GM12878 (cell line): ENCODE measurements at regions not wholly inside any gene's neighbourhood (a gene's known extent, or its start where the extent isn't known, plus 50 kb on each side); places are given as distances from the start of the nearest gene placed in this dataset.

Source experiments
- ATAC-seq: fragments of 200-7000 bp; cut with Tn5 transposase; 3 replicates; pipeline ENCODE4 v1.9.1; 2020; ENCODE audit warnings: mild to moderate bottlenecking, moderate library complexity
- BruUV-seq: library from RNA; stranded (reverse); fragments of 400-500 nt; replicated peaks from 2 replicates; lab custom pipeline; 2021; lab: Mats Ljungman, UMichigan
- CTCF ChIA-PET: fragments of 300-600 bp; sonication (Branson Sonifier 250); formaldehyde crosslinking; extraction: SDS; loops from one replicate; lab custom pipeline; 2021; ENCODE audit warnings: inconsistent platforms; lab: Yijun Ruan, JAX
- POLR2A ChIA-PET: fragments of 350-600 bp; formaldehyde crosslinking; extraction: SDS; loops from one replicate; lab custom pipeline; 2021; ENCODE audit warnings: inconsistent platforms; lab: Charles Lee
- RAD21 ChIA-PET: fragments of 300-600 bp; sonication (Branson Sonifier 250); formaldehyde crosslinking; loops from one replicate; lab custom pipeline; 2023; ENCODE audit warnings: antibody characterized with exemption; ENCODE audit not compliant: unreplicated experiment; lab: Charles Lee
- SMC1A ChIA-PET: fragments of 300-600 bp; sonication (Branson Sonifier 250); formaldehyde crosslinking; loops from one replicate; lab custom pipeline; 2023; ENCODE audit not compliant: unreplicated experiment, uncharacterized antibody; lab: Charles Lee
- DNase-seq: peaks from one replicate; pipeline ENCODE4 v3.0.0-alpha.2; 2011; ENCODE audit warnings: low read depth, low spot score
- FAIRE-seq: peaks from 3 replicates; lab custom pipeline; 2011; peaks lifted over from hg19 to GRCh38; lab: Jason Lieb, UNC
- H2AFZ ChIP-seq: 2 replicates; pipeline ENCODE4 v1.6.0; 2011; ENCODE audit warnings: low read depth, low read length, control low read depth; ENCODE audit not compliant: control insufficient read depth
- H3K27ac ChIP-seq: 2 replicates; pipeline ENCODE4 v1.5.1; 2011; ENCODE audit warnings: control low read depth; ENCODE audit not compliant: control insufficient read depth, insufficient read depth
- H3K27me3 ChIP-seq, 2 experiments: replicated peaks in 1 of 2; 2 replicates each; pipeline versions ENCODE4 v1.6.0 to v1.6.1; 2011; ENCODE audit warnings: low read length in 1 of 2; ENCODE audit not compliant: control insufficient read depth in 2 of 2, insufficient read depth in 2 of 2
- H3K36me3 ChIP-seq, 2 experiments: 2 replicates each; pipeline ENCODE4 v1.5.1; 2011; ENCODE audit warnings: low read length in 1 of 2; ENCODE audit not compliant: control insufficient read depth in 2 of 2, insufficient read depth in 2 of 2
- H3K4me1 ChIP-seq: 2 replicates; pipeline ENCODE4 v1.6.1; 2011; ENCODE audit warnings: mild to moderate bottlenecking, low read length, moderate library complexity, mixed read lengths; ENCODE audit not compliant: control insufficient read depth, insufficient read depth
- H3K4me2 ChIP-seq: 2 replicates; pipeline ENCODE4 v1.6.0; 2011; ENCODE audit warnings: control low read depth; ENCODE audit not compliant: control insufficient read depth, insufficient read depth
- H3K4me3 ChIP-seq: fragments of 200-600 bp; sonication (generic); 2 replicates; pipeline ENCODE4 v1.5.1; 2016
- H3K79me2 ChIP-seq: 2 replicates; pipeline ENCODE4 v1.6.0; 2011; ENCODE audit warnings: low read length; ENCODE audit not compliant: control insufficient read depth, insufficient read depth
- H3K9ac ChIP-seq: 2 replicates; pipeline ENCODE4 v1.8.0; 2011; ENCODE audit warnings: low read length, control low read depth, mixed read lengths; ENCODE audit not compliant: control insufficient read depth, insufficient read depth
- H3K9me3 ChIP-seq: replicated peaks from 3 replicates; pipeline ENCODE4 v1.5.1; 2011; ENCODE audit warnings: mild to moderate bottlenecking, low read length; ENCODE audit not compliant: control insufficient read depth, insufficient read depth
- H4K20me1 ChIP-seq: 2 replicates; pipeline ENCODE4 v1.6.0; 2011; ENCODE audit not compliant: control insufficient read depth, insufficient read depth
- ATF7 ChIP-seq: fragments of 450-650 bp; IDR thresholded peaks from 2 replicates; pipeline ENCODE4 v1.6.1; 2016; ENCODE audit warnings: low read depth, mild to moderate bottlenecking
- IRF3 ChIP-seq: fragments of 450-650 bp; IDR thresholded peaks from 2 replicates; pipeline ENCODE4 v1.6.1; 2014; ENCODE audit warnings: mild to moderate bottlenecking
- KLF5 ChIP-seq: fragments of 450-650 bp; IDR thresholded peaks from 2 replicates; pipeline ENCODE4 v1.6.1; 2014; ENCODE audit warnings: mild to moderate bottlenecking; ENCODE audit not compliant: partially characterized antibody
- NFYB ChIP-seq: IDR thresholded peaks from 2 replicates; pipeline ENCODE4 v1.6.1; 2011; ENCODE audit warnings: low read depth, mild to moderate bottlenecking, low read length, improper control_type of control experiment, moderate library complexity; ENCODE audit not compliant: insufficient read depth
- NRF1 ChIP-seq: conservative IDR thresholded peaks from 2 replicates; pipeline ENCODE4 v1.6.1; 2011; ENCODE audit warnings: mild to moderate bottlenecking, low read depth, low read length, improper control_type of control experiment
- PAX8 ChIP-seq: fragments of 450-650 bp; IDR thresholded peaks from 2 replicates; pipeline ENCODE4 v1.6.1; 2017; ENCODE audit warnings: mild to moderate bottlenecking, moderate library complexity
- POLR2AphosphoS2 ChIP-seq: IDR thresholded peaks from 2 replicates; pipeline ENCODE4 v1.6.1; 2011; ENCODE audit warnings: low read depth, mild to moderate bottlenecking, low read length, improper control_type of control experiment, moderate library complexity
- RAD51 ChIP-seq: fragments of 450-650 bp; IDR thresholded peaks from 2 replicates; pipeline ENCODE4 v1.6.1; 2016; ENCODE audit warnings: moderate library complexity, mild to moderate bottlenecking, inconsistent platforms
- TCF3 ChIP-seq: IDR thresholded peaks from 2 replicates; pipeline ENCODE4 v1.6.1; 2012; ENCODE audit warnings: low read depth, mild to moderate bottlenecking, low read length, borderline replicate concordance; ENCODE audit not compliant: insufficient read depth
- ZNF207 ChIP-seq: fragments of 450-650 bp; IDR thresholded peaks from 2 replicates; pipeline ENCODE4 v1.6.1; 2014; ENCODE audit warnings: antibody characterized with exemption, mild to moderate bottlenecking, borderline replicate concordance
- WGBS: methylation state at CpG from one replicate; pipeline ENCODE4 v1.1.6; 2016; ENCODE audit warnings: low lambda C conversion rate; ENCODE audit not compliant: insufficient replicate concordance, insufficient coverage; ENCODE audit errors: missing lambda C conversion rate; 5-methylcytosine and 5-hydroxymethylcytosine counted together
- in situ Hi-C: fragments of 300-500 bp; cut with MboI; formaldehyde crosslinking; loops from 9 replicates; pipeline ENCODE4 v1.14.3; 2018; ENCODE audit warnings: mixed read lengths
- intact Hi-C: fragments of 100-400 bp; cut with micrococcal nuclease; formaldehyde crosslinking; loops from one replicate; pipeline ENCODE4 v1.14.2; 2022; ENCODE audit not compliant: unreplicated experiment
- TF ChIP-seq, protein P1 (sequence below): IDR thresholded peaks from 2 replicates; pipeline ENCODE4 v1.6.1; 2011; ENCODE audit warnings: borderline replicate concordance, low read depth, mild to moderate bottlenecking, moderate library complexity, mixed read lengths, low read length; ENCODE audit not compliant: insufficient read depth; ENCODE audit errors: extremely low read length
- TF ChIP-seq, protein P2 (sequence below): IDR thresholded peaks from 2 replicates; pipeline ENCODE4 v1.6.1; 2011; ENCODE audit warnings: mild to moderate bottlenecking, low read depth, low read length, moderate library complexity; ENCODE audit not compliant: insufficient replicate concordance

DNA sequence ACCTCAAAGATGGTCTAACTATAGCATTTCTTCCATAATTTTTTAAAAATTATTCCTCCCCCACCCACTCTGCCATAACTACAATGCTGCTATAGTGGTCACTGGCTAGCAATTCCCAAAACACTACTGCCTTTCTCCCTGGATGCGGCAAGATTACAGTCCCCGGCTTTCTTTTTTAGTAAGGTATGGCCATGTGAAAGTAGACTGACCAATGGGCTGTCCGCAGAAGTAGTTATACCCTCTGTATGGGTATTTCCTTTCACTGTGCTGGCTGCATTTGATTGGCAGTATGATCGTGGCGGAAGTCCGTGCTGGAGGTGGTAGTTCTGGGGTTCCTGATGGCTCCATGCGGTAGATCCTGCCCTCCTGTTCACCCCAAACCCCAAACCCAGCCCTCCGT lies 166.0 kb downstream of the FBXO8 start:
- POLR2A ChIA-PET = no interaction called here
- in situ Hi-C loops = no loop called here
- no peaks in the 10 kb centered on the region for H4K20me1 ChIP-seq
- H3K36me3 ChIP-seq = no peaks in the 10 kb centered on the region
- H3K27ac ChIP-seq = no peak overlapping the region
- CTCF ChIA-PET = interaction anchor here (1.1 to 2.0 kb wide), 2 partner anchors 9 to 697 kb away, joined by 4 to 8 read pairs; no protein-coding TSS in a partner anchor
- no peaks in the 10 kb centered on the region for H3K79me2 ChIP-seq
- H3K4me1 ChIP-seq = no peaks in the 10 kb centered on the region
- RAD21 ChIA-PET = no interaction called here
- H3K4me3 ChIP-seq = no peak overlapping the region
- no peak; the same call in 2 of the 3 replicates for ATAC-seq
- no peaks in the 10 kb centered on the region for H3K9me3 ChIP-seq
- SMC1A ChIA-PET = interaction anchor here (0.9 to 1.2 kb wide), 2 partner anchors 8 to 10 kb away, joined by 4 to 5 read pairs; no protein-coding TSS in a partner anchor
- 44% methylated on average over 8 of the region's 8 CpGs for WGBS
- no peaks in the 10 kb centered on the region; a peak in 1 of 4 replicates for H3K27me3 ChIP-seq
- BruUV-seq = no TSS peak
- intact Hi-C loops = no loop called here
- FAIRE-seq = no peak
- no peak for TF ChIP-seq NRF1
- TF ChIP-seq IRF3 = no peak
- no peak for TF ChIP-seq KLF5
- no peak for DNase-seq
- no peak overlapping the region for H3K4me2 ChIP-seq
- H3K9ac ChIP-seq = no peak overlapping the region
- no peak overlapping the region for H2AFZ ChIP-seq

DNA sequence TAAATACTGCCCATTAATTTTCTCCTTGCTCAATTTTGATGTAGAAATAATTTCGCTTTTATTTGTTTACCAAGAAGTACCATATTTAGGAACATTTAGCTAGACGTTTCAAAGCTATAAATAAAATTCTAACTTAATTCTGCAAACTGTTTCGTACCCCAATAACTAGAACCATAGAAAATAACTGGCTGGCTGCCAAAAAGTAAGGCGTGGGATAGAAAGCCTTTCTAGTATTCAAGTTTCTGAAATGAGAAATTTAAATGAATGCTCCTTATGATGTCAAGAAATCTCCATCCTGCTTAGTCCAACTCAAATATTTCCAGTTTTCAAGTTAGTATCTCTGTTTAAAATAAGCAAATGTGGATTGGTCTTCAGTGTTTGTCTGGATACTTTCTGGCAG lies 167.4 kb downstream of the FBXO8 start:
- intact Hi-C loops = no loop called here
- ATAC-seq (no peak), FAIRE-seq (no peak), DNase-seq (no peak)
- Histone ChIP-seq H3K27ac (no peak overlapping the region), H3K27me3 (no peaks in the 10 kb centered on the region; a peak in 1 of 4 replicates), H3K9ac (no peak overlapping the region), H4K20me1 (no peaks in the 10 kb centered on the region), H2AFZ (no peak overlapping the region), H3K79me2 (no peaks in the 10 kb centered on the region), H3K4me3 (no peak overlapping the region), H3K9me3 (no peaks in the 10 kb centered on the region), H3K36me3 (no peaks in the 10 kb centered on the region), H3K4me1 (no peaks in the 10 kb centered on the region), H3K4me2 (no peak overlapping the region)
- 13% methylated on average over 4 of the region's 4 CpGs for WGBS
- in situ Hi-C loops = no loop called here
- SMC1A ChIA-PET = no interaction called here
- CTCF ChIA-PET = no interaction called here
- POLR2A ChIA-PET = no interaction called here
- RAD21 ChIA-PET = no interaction called here
- BruUV-seq = no TSS peak
- TF ChIP-seq, protein P1, sequence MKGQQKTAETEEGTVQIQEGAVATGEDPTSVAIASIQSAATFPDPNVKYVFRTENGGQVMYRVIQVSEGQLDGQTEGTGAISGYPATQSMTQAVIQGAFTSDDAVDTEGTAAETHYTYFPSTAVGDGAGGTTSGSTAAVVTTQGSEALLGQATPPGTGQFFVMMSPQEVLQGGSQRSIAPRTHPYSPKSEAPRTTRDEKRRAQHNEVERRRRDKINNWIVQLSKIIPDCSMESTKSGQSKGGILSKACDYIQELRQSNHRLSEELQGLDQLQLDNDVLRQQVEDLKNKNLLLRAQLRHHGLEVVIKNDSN = no peak
- no peak for TF ChIP-seq TCF3
- no peak for TF ChIP-seq RAD51
- TF ChIP-seq PAX8 = no peak
- TF ChIP-seq, protein P2, sequence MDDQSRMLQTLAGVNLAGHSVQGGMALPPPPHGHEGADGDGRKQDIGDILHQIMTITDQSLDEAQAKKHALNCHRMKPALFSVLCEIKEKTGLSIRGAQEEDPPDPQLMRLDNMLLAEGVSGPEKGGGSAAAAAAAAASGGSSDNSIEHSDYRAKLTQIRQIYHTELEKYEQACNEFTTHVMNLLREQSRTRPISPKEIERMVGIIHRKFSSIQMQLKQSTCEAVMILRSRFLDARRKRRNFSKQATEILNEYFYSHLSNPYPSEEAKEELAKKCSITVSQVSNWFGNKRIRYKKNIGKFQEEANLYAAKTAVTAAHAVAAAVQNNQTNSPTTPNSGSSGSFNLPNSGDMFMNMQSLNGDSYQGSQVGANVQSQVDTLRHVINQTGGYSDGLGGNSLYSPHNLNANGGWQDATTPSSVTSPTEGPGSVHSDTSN = no peak
- TF ChIP-seq ATF7 = no peak
- no peak for TF ChIP-seq POLR2AphosphoS2
- TF ChIP-seq NFYB = no peak
- TF ChIP-seq ZNF207 = no peak
